HG03045 (cell line): ENCODE measurements at regions not wholly inside any gene's neighbourhood (a gene's known extent, or its start where the extent isn't known, plus 50 kb on each side); places are given as distances from the start of the nearest gene placed in this dataset.

ENCODE experiments used
- ATAC-seq: cut with Tn5 transposase; IDR thresholded peaks from one replicate; pipeline ENCODE4 v1.9.1; 2021; ENCODE audit warnings: mild to moderate bottlenecking, moderate library complexity; ENCODE audit not compliant: unreplicated experiment

- ATAC-seq = no peak
Observed at GRCh38 chr15:95574053-95574452, 756.4 kb upstream of the NR2F2 start.

GRCh38 chr15:95577927-95578326 lies 752.6 kb upstream of the NR2F2 start:
- ATAC-seq = no peak

GRCh38 chr15:95580121-95580520 lies 750.4 kb upstream of the NR2F2 start:
- ATAC-seq = no peak

GRCh38 chr15:95581595-95581994 lies 748.9 kb upstream of the NR2F2 start:
- ATAC-seq = no peak

- ATAC-seq = no peak
Observed at GRCh38 chr15:95584088-95584487, 746.4 kb upstream of the NR2F2 start.

GRCh38 chr15:95588056-95588455 lies 742.4 kb upstream of the NR2F2 start:
- no peak for ATAC-seq

- no peak for ATAC-seq
Observed at GRCh38 chr15:95590533-95591044, 739.9 kb upstream of the NR2F2 start.

- no peak for ATAC-seq
Observed at GRCh38 chr15:95591270-95591669, 739.2 kb upstream of the NR2F2 start.

GRCh38 chr15:95591886-95592285 lies 738.6 kb upstream of the NR2F2 start:
- ATAC-seq = no peak

- ATAC-seq = no peak
Observed at GRCh38 chr15:95594496-95594895, 736.0 kb upstream of the NR2F2 start.

- no peak for ATAC-seq
Observed at GRCh38 chr15:95595759-95596158, 734.7 kb upstream of the NR2F2 start.

GRCh38 chr15:95596496-95596895 lies 734.0 kb upstream of the NR2F2 start:
- ATAC-seq = no peak

- ATAC-seq = no peak
Observed at GRCh38 chr15:95598251-95598855, 732.1 kb upstream of the NR2F2 start.

GRCh38 chr15:95600367-95600766 lies 730.1 kb upstream of the NR2F2 start:
- no peak for ATAC-seq

GRCh38 chr15:95600884-95601283 lies 729.6 kb upstream of the NR2F2 start:
- no peak for ATAC-seq

- no peak for ATAC-seq
Observed at GRCh38 chr15:95601525-95601924, 729.0 kb upstream of the NR2F2 start.

- ATAC-seq = no peak
Observed at GRCh38 chr15:95603802-95604201, 726.7 kb upstream of the NR2F2 start.

- ATAC-seq = no peak
Observed at GRCh38 chr15:95604634-95605036, 725.9 kb upstream of the NR2F2 start.

- ATAC-seq = no peak
Observed at GRCh38 chr15:95605098-95605497, 725.4 kb upstream of the NR2F2 start.

- ATAC-seq = no peak
Observed at GRCh38 chr15:95606551-95606950, 723.9 kb upstream of the NR2F2 start.

GRCh38 chr15:95608371-95608770 lies 722.1 kb upstream of the NR2F2 start:
- no peak for ATAC-seq

- ATAC-seq = no peak
Observed at GRCh38 chr15:95609096-95609495, 721.4 kb upstream of the NR2F2 start.

- no peak for ATAC-seq
Observed at GRCh38 chr15:95610945-95611344, 719.6 kb upstream of the NR2F2 start.
